Stimulated activated CD8-positive, alpha-beta memory T cell treated with anti-CD3 and anti-CD28 coated beads, Interleukin-15, amount 100 ng/mL, for 24 hours (primary cell): ENCODE measurements at regions not wholly inside any gene's neighbourhood (a gene's known extent, or its start where the extent isn't known, plus 50 kb on each side); places are given as distances from the start of the nearest gene placed in this dataset.

Source experiments
- DNase-seq: peaks from one replicate; pipeline ENCODE4 v3.0.0-alpha.2; 2020; ENCODE audit warnings: low read depth

GRCh38 chr14:53355581-53356112 lies 202.5 kb upstream of the DDHD1 start:
- no peak for DNase-seq

- DNase-seq = no peak
Measured at GRCh38 chr14:53354336-53354735, 201.2 kb upstream of the DDHD1 start.

GRCh38 chr14:53350866-53351265 lies 197.7 kb upstream of the DDHD1 start:
- DNase-seq = no peak

DNA sequence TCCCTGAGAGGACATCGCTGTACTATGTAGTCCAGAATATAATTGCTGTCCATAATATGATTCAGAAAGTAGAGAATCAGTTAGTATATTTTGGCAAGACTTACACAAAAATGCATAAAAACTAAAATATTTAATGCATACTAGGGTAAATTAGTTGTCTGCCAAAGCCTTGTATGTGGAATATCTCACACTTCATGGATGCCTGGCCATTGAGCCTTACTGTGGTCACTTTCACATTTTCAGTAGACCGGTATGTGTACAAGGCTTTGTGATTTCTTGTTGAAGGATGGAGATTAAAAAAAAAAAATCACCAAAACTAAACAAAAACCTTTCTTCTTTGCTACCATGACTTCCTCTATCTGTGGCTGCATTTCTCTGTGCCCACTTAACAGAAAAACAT lies 197.3 kb upstream of the DDHD1 start:
- no peak for DNase-seq

DNA sequence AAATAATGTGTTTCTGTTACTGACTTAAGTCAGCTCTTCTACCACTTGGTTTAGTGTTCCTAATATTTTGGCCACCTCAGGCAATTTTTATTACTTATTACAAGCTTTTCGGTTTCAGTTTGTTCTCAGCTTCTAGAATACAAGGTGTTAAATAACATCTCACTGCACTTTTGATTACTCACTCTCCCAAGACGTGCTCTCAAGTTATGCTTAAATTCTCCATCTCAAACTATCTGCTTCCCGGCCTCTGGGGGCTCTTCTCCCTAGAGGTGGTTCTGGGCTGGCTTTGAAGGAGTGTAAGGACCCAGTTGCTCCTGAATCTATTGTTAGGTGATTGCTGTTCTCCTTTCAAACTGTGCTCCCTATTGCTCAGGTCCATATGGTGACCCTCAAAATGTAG lies 193.9 kb upstream of the DDHD1 start:
- DNase-seq = no peak

GRCh38 chr14:53341324-53341723 lies 188.2 kb upstream of the DDHD1 start:
- no peak for DNase-seq

DNA sequence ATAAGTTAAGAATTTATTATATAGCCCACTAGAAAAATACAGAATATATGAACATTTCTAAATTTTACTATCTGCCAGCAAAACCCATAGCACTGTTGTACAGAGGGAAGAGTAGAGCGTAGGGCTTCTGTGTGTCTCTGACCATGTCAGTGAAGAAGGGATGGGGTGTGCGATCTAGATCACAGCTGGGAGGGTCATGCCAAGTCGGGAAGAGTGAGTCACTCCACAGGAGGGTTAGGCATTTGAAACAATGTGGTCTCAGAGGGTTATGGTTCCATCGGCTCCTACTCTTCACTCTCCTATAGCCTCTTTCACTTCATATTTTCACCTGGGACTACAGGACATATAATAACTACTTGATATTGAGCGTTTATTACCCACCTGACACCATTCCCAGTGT lies 185.1 kb upstream of the DDHD1 start:
- DNase-seq = no peak

DNA sequence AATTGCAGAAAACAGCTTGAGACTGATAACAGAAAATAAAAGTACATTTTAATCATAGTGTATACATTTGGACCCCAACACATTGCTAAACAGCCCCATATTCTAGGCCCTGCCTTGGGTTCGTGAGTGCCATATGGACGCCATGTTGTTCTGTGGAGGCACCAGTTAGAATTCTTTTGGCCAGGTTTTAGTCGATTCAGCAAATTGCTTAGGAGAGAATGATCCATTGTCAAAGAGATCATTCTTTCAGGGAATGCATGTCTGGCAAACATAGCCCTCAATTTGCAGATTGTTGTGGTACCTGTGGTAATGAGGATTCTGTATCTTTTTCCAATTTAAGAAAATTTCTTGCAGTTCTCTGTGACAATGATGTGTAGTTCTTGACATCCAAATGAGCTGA lies 183.6 kb upstream of the DDHD1 start:
- DNase-seq = no peak

- no peak for DNase-seq
Measured at GRCh38 chr14:53333809-53334208, 180.7 kb upstream of the DDHD1 start.

GRCh38 chr14:53331921-53332320 lies 178.8 kb upstream of the DDHD1 start:
- DNase-seq = no peak

- no peak for DNase-seq
Measured at GRCh38 chr14:53331247-53331646, 178.1 kb upstream of the DDHD1 start.

DNA sequence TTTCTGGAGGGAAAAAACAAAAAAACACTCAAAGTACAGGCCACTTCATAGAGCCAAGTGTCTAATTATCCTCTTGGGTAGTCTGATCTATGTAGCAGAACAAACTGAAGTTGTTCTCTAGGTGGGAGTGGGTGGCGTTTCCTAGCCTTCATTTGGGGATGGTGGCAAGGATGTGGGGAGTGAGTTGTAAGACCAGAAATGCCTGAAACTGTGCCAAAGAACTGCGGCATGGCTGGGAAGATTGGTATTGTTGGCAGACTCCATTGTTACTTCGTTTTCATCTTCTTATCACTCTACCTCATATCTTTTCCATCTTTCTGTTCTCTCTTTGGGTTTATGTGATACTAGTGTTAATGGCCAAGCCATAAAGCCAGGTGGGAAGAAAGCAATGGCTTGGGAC lies 177.3 kb upstream of the DDHD1 start:
- DNase-seq = no peak

DNA sequence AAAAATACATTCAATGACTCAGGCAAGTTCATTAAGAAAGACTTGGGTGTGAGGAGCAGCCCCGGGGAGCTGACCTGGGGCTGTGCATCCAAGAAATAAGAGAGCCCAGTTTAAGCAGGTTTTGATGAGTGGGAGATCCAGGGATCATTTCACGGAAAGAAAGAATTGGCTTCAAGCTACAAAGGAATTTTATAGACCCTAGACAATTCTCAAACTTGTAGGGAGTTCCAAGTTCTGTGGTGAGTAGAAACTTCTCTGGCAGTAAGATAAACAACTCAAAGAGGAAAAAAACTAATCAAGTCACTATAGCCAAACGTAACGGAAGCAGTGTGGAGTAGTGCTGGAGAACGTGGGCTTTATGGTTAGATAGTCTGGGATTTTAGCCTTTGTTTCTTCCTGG lies 175.7 kb upstream of the DDHD1 start:
- no peak for DNase-seq

- no peak for DNase-seq
Measured at GRCh38 chr14:53327716-53328115, 174.6 kb upstream of the DDHD1 start.

DNA sequence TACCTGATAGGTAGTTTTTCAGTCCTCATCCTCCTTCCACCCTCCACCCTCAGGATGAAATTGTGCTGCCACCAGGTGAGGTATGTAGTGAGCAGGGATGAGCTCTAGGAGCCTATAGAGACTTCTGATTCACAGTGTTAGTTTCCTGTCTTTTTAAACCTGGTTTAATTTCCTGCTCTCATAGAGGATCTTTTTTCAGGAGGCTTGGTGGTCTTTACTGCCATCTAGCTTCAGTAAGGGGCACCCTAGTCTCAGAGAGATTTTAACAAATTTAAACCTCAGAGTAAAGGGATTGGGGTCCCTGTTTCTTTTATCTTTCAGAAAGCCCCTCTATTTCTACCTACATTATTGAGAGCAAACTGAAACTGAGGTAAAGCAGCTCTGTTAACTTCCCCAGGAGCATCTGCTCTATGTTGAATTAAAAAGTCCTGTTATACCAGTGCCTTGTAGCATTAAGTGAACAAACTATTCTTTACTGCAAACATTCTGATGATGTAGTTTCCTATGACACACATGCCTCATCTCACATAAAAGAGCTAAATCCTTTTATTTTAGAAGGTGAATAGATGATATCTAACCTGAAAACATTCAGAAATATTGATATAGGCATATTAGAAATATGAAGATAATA lies 172.2 kb upstream of the DDHD1 start:
- DNase-seq = no peak

DNA sequence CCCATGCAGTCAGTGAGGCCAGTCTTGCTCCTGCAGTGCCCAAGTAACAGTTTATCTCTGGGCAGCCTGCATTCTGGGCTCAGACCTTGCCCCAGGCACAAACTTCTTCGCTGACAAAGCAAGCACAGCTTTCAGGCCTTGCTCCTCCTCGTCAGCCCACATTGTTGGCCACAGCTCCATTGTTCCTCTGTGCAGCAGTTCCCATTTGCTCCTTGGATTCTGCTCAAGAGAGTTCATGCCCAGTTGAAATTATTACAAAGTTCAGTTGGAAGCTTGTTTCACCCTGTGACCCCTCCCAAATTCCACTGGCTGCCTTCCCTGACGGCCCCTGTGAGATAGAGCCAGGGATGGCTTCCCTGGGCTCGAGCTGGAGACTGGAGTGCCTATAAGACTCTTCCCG lies 163.4 kb upstream of the DDHD1 start:
- DNase-seq = no peak

- DNase-seq = no peak
Measured at GRCh38 chr14:53310412-53310811, 157.3 kb upstream of the DDHD1 start.

- no peak for DNase-seq
Measured at GRCh38 chr14:53306911-53307310, 153.8 kb upstream of the DDHD1 start.

GRCh38 chr14:53306267-53306721 lies 153.2 kb upstream of the DDHD1 start:
- no peak for DNase-seq

DNA sequence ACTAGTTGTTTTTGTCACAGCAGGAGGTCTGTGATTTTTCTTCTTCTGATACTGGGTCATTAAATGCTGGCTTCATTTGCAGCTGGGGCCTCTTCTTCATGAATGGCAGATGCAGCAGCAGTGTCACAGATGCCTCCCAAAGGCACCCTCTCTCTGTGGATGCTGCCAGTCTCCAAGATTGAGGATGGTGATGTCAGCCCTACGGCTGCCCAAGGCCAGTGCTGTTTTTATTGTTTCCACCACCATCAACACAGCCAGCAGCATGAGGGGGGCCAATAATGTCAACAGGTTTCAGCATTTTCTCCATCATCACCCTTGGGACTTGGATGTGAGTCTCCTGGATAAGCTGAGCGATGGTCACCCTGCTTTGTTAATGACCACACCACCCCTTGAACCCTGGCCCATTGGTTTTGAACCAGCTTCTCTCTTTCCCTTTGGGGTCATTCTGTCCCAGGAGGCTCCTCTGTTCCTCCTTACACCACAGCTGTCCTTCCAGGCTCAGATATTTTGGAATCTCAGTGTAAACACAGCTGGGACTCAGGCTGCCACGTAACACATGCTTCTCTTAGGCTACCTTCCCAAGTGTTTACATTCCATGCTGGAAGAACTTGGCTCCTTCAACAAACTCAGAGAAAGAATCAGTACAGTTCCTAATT lies 151.7 kb upstream of the DDHD1 start:
- DNase-seq = no peak

DNA sequence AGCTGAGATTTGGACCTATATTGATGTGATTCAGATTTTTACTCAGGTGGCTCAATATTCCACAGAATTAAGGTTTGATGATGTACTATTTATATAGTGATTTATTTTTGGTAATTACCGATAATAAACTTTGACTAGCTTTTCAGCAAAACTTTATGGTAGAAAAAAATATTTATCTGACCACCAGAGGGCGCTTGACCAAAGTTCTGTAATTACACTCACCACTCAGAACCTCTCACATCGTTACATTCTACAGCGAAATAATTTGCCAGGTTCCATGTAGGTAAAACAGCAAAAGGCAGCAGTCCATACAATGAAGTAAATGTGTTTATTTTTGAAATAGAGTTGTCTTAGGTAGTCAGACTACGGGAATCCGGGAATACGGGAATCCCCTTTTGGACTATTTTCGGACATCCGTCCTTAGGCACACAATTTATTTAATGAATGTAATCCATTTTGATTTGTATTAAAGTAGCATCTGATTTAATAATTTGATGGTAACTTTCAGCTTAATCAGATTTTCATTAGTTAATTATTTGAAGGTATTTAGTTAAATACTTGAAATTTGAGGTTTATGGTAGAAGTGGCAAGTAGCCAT lies 143.0 kb upstream of the DDHD1 start:
- DNase-seq = no peak

DNA sequence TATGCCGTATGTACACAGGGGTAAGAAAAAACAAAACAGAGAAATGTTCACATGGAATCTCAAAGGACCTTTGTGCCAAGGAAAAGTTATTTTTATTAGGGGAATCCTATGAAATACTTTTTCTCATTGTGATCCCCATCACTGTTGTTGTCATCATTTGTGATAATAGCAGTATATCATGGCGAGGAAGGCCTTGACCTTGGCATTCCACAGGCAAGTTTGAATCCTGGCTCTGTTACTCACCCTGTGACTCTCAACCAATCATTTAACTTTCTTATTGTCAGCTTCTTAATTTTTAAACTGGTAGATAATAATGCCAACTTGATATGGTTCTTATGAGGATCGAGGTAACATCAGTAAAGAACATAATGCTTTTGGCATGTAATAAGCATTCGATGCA lies 142.2 kb upstream of the DDHD1 start:
- DNase-seq = no peak

- DNase-seq = no peak
Measured at GRCh38 chr14:53286301-53286700, 133.2 kb upstream of the DDHD1 start.

DNA sequence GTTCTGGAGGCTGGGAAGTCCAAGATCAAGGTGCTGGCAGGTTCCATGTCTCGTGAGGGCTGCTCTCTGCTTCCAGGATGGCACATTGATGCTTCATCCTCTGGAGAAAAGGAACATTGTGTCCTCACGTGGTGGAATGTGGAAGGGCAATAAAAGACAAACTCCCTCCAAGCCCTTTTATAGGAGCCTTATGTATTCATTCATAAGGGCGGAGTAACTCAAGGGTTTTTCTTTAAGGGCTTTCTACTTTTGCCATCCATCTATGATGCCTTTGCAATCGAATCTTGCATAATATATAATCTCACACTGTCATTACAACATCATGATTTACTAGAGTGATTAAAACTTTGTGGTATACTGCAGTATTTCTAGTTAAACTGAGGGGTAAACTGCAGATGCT lies 132.7 kb upstream of the DDHD1 start:
- no peak for DNase-seq
